B cell (primary cell): ENCODE measurements at regions not wholly inside any gene's neighbourhood (a gene's known extent, or its start where the extent isn't known, plus 50 kb on each side); places are given as distances from the start of the nearest gene placed in this dataset.

Experiments used
- ATAC-seq: fragments of 200-7000 bp; cut with Tn5 transposase; one replicate; pipeline ENCODE4 v1.10.0; 2021; ENCODE audit warnings: low read depth, mild to moderate bottlenecking, moderate number of reproducible peaks, moderate library complexity
- CTCF ChIA-PET: fragments of 350-600 bp; sonication (Branson Sonifier 250); formaldehyde crosslinking; loops from one replicate; lab custom pipeline; 2021; ENCODE audit warnings: antibody characterized with exemption, inconsistent platforms; lab: Charles Lee
- POLR2A ChIA-PET: fragments of 350-600 bp; sonication (Branson Sonifier 250); formaldehyde crosslinking; loops from one replicate; lab custom pipeline; 2021; ENCODE audit warnings: antibody characterized with exemption; lab: Charles Lee
- DNase-seq: peaks from one replicate; pipeline ENCODE4 v3.0.0; 2013
- H2AFZ ChIP-seq: 2 replicates; pipeline ENCODE4 v1.6.1; 2012; ENCODE audit warnings: mild to moderate bottlenecking, low read depth, low read length; ENCODE audit not compliant: insufficient read depth, poor library complexity, severe bottlenecking
- H3K27ac ChIP-seq, 2 donors: 1 replicate in 1 of 2; 2 replicates in 1 of 2; pipeline ENCODE4 v1.5.1; 2012 to 2013; ENCODE audit warnings: low read length in 2 of 2, mild to moderate bottlenecking in 2 of 2, moderate library complexity in 1 of 2
- H3K27me3 ChIP-seq, 4 experiments: fragments of 200-600 bp in 1 of 4; sonication (generic) in 1 of 4; replicated peaks in 1 of 4; 1 replicate in 2 of 4; 2 replicates in 2 of 4; pipeline versions ENCODE4 v1.6.1 to v1.7.0; 2013 to 2016; ENCODE audit warnings: low read length in 3 of 4, mild to moderate bottlenecking in 2 of 4, mixed read lengths in 1 of 4, moderate library complexity in 1 of 4; ENCODE audit not compliant: insufficient read depth in 4 of 4, control insufficient read depth in 3 of 4; ENCODE audit errors: control extremely low read depth in 1 of 4
- H3K36me3 ChIP-seq, 2 experiments: replicated peaks in 1 of 2; 1 replicate in 1 of 2; 2 replicates in 1 of 2; pipeline versions ENCODE4 v1.6.1 to v1.7.1; 2013; ENCODE audit warnings: low read length in 1 of 2; ENCODE audit not compliant: insufficient read depth in 2 of 2, control insufficient read depth in 1 of 2; ENCODE audit errors: control extremely low read depth in 1 of 2, extremely low read depth in 1 of 2
- H3K4me1 ChIP-seq, 2 donors: fragments of 200-600 bp in 1 of 2; sonication (generic) in 1 of 2; 1 replicate in 1 of 2; 2 replicates in 1 of 2; pipeline versions ENCODE4 v1.5.1 to v1.6.1; 2013 to 2017; ENCODE audit warnings: low read length in 2 of 2; ENCODE audit not compliant: control insufficient read depth in 2 of 2, insufficient read depth in 2 of 2
- H3K4me2 ChIP-seq: replicated peaks from 2 replicates; pipeline ENCODE3; 2012; ENCODE audit warnings: mild to moderate bottlenecking, low read depth, low read length; ENCODE audit not compliant: poor library complexity, severe bottlenecking
- H3K4me3 ChIP-seq, 5 experiments: fragments of 200-600 bp in 1 of 5; sonication (generic) in 1 of 5; 1 replicate in 3 of 5; 2 replicates in 2 of 5; pipeline versions ENCODE4 v1.5.1 to v1.7.0; 2011 to 2016; ENCODE audit warnings: low read length in 4 of 5, mild to moderate bottlenecking in 4 of 5, low read depth in 2 of 5, control low read depth in 1 of 5, moderate library complexity in 1 of 5; ENCODE audit not compliant: insufficient read depth in 1 of 5; ENCODE audit errors: control extremely low read depth in 1 of 5, extremely low read depth in 1 of 5
- H3K79me2 ChIP-seq: fragments of 200-600 bp; sonication (generic); one replicate; pipeline ENCODE4 v1.6.0; 2016; ENCODE audit warnings: low read length; ENCODE audit not compliant: control insufficient read depth, insufficient read depth
- H3K9ac ChIP-seq: fragments of 200-600 bp; sonication (generic); 2 replicates; pipeline ENCODE4 v1.6.1; 2017; ENCODE audit warnings: mild to moderate bottlenecking, low read length, moderate library complexity
- H3K9me3 ChIP-seq, 3 donors: one replicate each; pipeline versions ENCODE4 v1.6.1 to v1.7.1; 2013; ENCODE audit warnings: low read length in 2 of 3; ENCODE audit not compliant: control insufficient read depth in 2 of 3, insufficient read depth in 1 of 3; ENCODE audit errors: control extremely low read depth in 1 of 3
- H4K20me1 ChIP-seq: 2 replicates; pipeline ENCODE4 v1.6.0; 2012; ENCODE audit warnings: mild to moderate bottlenecking, low read length; ENCODE audit not compliant: insufficient read depth, control insufficient read depth, poor library complexity, severe bottlenecking
- H3K27ac Mint-ChIP-seq: one replicate; pipeline ENCODE4 v1.8.0; 2021; ENCODE audit warnings: mixed read lengths
- H3K27me3 Mint-ChIP-seq: one replicate; pipeline ENCODE4 v1.8.0; 2021; ENCODE audit warnings: mixed read lengths
- H3K4me1 Mint-ChIP-seq: one replicate; pipeline ENCODE4 v1.8.0; 2021; ENCODE audit warnings: mixed read lengths
- H3K4me3 Mint-ChIP-seq: one replicate; pipeline ENCODE4 v1.8.0; 2021; ENCODE audit warnings: mixed read lengths
- H3K9me3 Mint-ChIP-seq: one replicate; pipeline ENCODE4 v1.8.0; 2022; ENCODE audit warnings: mixed read lengths; ENCODE audit not compliant: insufficient read depth
- EZH2 ChIP-seq: IDR thresholded peaks from 2 replicates; pipeline ENCODE4 v1.6.1; 2012; ENCODE audit warnings: borderline replicate concordance, low read depth, mild to moderate bottlenecking, moderate library complexity, low read length; ENCODE audit not compliant: insufficient read depth, poor library complexity, severe bottlenecking
- WGBS: methylation state at CpG from one replicate; pipeline ENCODE4 v1.1.5; 2013; ENCODE audit warnings: missing lambda C conversion rate; ENCODE audit not compliant: insufficient coverage; 5-methylcytosine and 5-hydroxymethylcytosine counted together
- intact Hi-C: fragments of 100-400 bp; cut with micrococcal nuclease; formaldehyde crosslinking; loops from one replicate; pipeline ENCODE4 v1.10.0; 2022
- TF ChIP-seq, protein P1 (sequence below): fragments of 200-600 bp; IDR thresholded peaks from one replicate; pipeline ENCODE4 v1.8.0; 2022; ENCODE audit warnings: antibody characterized with exemption, mild to moderate bottlenecking

DNA sequence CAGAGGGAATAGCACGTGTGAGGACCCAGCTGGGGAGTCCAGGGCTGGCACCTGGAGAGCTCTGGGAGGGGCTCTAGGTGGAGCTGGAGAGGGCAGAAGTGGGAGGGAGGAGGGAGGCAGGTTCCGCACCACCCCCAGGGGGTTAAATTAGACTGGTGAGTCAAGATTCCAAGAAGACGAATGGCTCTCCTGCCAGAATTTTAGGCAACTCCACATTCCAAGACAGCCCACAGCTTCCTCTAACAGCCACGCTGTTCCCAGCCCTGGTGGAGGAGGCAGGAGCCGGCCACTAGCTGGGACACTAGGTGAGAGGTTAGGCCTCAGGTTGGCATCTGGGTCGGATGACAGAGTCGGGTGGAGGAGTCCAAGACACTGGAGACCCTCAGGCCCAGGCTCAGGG is 60.2 kb downstream of the TFAP2C start:
- Histone ChIP-seq H3K4me2 (no peak overlapping the region), H4K20me1 (no peaks in the 10 kb centered on the region), H3K27ac (no peak overlapping the region), H3K79me2 (no peaks in the 10 kb centered on the region), H3K27me3 (peaks cover 0 to 3% (median 0%) of the 10 kb centered on the region in 4 experiments), H2AFZ (no peak overlapping the region), H3K9ac (no peak overlapping the region), H3K4me1 (no peaks in the 10 kb centered on the region), H3K36me3 (no peaks in the 10 kb centered on the region), H3K4me3 (no peak overlapping the region), H3K9me3 (peaks cover 0 to 7% (median 0%) of the 10 kb centered on the region in 3 donors)
- DNase-seq (no peak), ATAC-seq (no peak)
- POLR2A ChIA-PET = no interaction called here
- Mint-ChIP-seq H3K27me3 (peaks cover 4% of the 10 kb centered on the region), H3K4me1 (no peaks in the 10 kb centered on the region), H3K4me3 (no peak overlapping the region), H3K9me3 (peaks cover 6% of the 10 kb centered on the region), H3K27ac (no peak overlapping the region)
- TF ChIP-seq, protein P1, sequence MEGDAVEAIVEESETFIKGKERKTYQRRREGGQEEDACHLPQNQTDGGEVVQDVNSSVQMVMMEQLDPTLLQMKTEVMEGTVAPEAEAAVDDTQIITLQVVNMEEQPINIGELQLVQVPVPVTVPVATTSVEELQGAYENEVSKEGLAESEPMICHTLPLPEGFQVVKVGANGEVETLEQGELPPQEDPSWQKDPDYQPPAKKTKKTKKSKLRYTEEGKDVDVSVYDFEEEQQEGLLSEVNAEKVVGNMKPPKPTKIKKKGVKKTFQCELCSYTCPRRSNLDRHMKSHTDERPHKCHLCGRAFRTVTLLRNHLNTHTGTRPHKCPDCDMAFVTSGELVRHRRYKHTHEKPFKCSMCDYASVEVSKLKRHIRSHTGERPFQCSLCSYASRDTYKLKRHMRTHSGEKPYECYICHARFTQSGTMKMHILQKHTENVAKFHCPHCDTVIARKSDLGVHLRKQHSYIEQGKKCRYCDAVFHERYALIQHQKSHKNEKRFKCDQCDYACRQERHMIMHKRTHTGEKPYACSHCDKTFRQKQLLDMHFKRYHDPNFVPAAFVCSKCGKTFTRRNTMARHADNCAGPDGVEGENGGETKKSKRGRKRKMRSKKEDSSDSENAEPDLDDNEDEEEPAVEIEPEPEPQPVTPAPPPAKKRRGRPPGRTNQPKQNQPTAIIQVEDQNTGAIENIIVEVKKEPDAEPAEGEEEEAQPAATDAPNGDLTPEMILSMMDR = no peak
- TF ChIP-seq EZH2 = no peak
- CTCF ChIA-PET = no interaction called here
- intact Hi-C loops = no loop called here
- WGBS = 61% methylated on average over 4 of the region's 7 CpGs

DNA sequence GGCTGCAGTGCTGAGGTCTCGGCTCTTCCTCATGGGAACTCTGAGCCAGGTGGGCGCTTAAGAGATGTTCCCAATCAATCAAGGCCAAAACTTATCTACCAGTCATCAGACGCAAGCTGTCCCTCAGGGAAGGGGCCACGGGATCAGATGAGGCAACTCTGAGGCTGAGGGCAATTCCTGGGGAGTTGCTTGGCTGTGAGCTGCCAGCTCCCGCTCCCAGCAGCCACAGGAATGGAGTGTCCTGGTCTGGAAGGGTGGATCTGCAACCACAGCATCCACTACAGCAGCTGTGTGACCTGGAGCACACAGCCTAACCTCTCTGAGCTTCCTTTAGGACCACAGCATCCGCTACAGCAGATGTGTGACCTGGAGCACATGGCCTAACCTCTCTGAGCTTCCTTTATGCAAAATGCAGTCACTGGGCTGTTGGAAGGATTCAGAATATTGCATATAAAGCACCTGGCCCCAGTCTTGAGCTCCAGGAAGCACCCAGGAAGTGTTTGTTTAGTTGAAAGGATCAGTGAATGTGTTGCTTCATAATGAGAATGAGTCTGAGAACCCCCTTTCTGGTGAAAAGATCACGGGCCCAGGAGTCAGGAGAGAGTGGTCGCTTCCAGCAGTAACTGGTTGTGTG is 60.9 kb downstream of the TFAP2C start:
- ChIA-PET POLR2A (no interaction called here), CTCF (no interaction called here)
- Mint-ChIP-seq H3K27ac (no peak overlapping the region), H3K27me3 (peaks cover 4% of the 10 kb centered on the region), H3K4me3 (no peak overlapping the region), H3K4me1 (no peaks in the 10 kb centered on the region), H3K9me3 (peaks cover 6% of the 10 kb centered on the region)
- no peaks in the 10 kb centered on the region for H3K36me3 ChIP-seq
- no peak overlapping the region for H2AFZ ChIP-seq
- no peak overlapping the region for H3K4me3 ChIP-seq
- H3K9ac ChIP-seq = no peak overlapping the region
- H3K9me3 ChIP-seq = peaks cover 0 to 7% (median 0%) of the 10 kb centered on the region in 3 donors
- H3K27me3 ChIP-seq = peaks cover 0 to 3% (median 0%) of the 10 kb centered on the region in 4 experiments
- no peaks in the 10 kb centered on the region for H3K79me2 ChIP-seq
- intact Hi-C loops = no loop called here
- ATAC-seq (no peak), DNase-seq (no peak)
- H3K27ac ChIP-seq = no peak overlapping the region
- no peaks in the 10 kb centered on the region for H3K4me1 ChIP-seq
- TF ChIP-seq EZH2 = no peak
- TF ChIP-seq, protein P1 = no peak
- H4K20me1 ChIP-seq = no peaks in the 10 kb centered on the region
- 54% methylated on average over 6 of the region's 8 CpGs for WGBS
- no peak overlapping the region for H3K4me2 ChIP-seq
